GM12865 (cell line): ENCODE measurements at regions not wholly inside any gene's neighbourhood (a gene's known extent, or its start where the extent isn't known, plus 50 kb on each side); places are given as distances from the start of the nearest gene placed in this dataset.
"Not testable (repeated sequence)": the region's sequence is repeated elsewhere in the genome, so short reads cannot be mapped to it uniquely, and the experiment has no call there.

Experiments
- DNase-seq: peaks from one replicate; pipeline ENCODE4 v3.0.0; 2010; ENCODE audit warnings: low read depth
- H3K4me3 ChIP-seq: 2 replicates; pipeline ENCODE4 v1.5.1; 2011; ENCODE audit warnings: mild to moderate bottlenecking, low read depth, low read length, control low read depth
- CTCF ChIP-seq: IDR thresholded peaks from 2 replicates; pipeline ENCODE4 v1.5.1; 2011; ENCODE audit warnings: low read length, control low read depth, low read depth, inconsistent platforms; ENCODE audit not compliant: insufficient read depth; ENCODE audit errors: missing control alignments

DNA sequence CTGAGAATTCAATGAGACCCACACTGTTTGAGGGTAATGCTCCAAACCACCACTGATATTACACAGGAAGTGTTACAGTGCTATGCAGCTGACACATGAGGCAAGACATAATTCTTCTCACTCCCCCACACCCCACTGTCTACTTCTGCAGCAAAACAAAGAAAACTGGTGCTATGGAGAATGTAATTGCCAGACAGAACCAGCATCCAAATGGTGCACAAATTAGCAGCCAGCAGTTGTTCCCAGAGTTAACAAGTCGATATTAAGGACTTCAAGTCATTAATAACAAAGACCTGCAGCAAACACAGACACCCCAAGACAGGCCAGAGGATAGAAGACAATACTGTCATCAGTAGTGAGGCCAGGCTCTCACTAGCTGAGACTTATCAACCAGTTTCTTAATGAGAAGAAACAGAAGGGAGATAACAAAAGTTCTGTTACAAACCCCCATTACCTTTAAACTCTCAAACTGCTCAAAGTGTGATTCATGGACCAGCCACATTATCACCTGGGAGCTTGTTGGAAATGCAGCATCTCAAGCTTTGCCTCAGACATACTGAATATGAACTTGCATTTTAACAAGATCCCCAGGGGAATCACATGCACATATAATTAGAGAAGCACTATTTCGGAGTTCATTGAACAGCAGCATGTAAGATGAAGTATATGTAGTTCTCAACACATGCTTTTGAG, 58.7 kb upstream of the FNDC3B start:
- no peak for TF ChIP-seq CTCF
- H3K4me3 ChIP-seq = no peak overlapping the region
- no peak for DNase-seq

DNA sequence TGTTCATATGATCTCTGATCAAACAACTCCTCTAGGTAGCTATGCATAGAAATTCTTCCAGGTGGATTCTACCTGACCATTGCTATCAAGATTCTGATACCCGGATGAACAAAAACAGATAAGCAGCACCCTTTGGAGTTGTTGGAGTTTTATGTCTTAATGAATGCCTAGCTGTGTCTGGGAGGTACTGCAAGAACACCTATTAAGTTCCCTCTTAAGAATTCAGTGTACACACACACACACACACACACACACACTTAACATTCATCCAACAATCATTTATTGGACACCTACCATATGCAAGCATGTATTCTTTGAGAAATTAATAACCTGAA, 58.1 kb upstream of the FNDC3B start:
- no peak for DNase-seq
- no peak overlapping the region for H3K4me3 ChIP-seq
- no peak for TF ChIP-seq CTCF

DNA sequence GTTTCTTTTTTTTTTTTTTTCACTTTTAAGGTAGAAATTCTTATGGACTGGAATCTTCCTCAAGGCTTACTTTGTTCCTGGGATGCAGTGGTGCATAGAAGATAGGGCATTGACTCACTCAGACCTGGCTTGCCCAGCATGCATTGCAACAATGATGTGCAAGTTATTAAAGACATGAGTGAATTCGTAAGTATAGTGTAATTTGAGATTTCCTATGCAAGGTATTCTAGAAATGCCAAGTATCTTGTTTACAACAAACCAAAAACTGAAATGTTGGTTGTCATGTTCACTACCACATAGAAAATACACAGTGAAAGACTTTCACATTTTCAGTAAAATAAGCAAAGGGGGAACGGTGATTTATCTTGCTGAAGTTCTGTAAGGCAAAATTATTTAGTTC, 56.5 kb upstream of the FNDC3B start:
- no peak overlapping the region for H3K4me3 ChIP-seq
- TF ChIP-seq CTCF = no peak

GRCh38 chr3:171983685-171984084, 55.7 kb upstream of the FNDC3B start:
- DNase-seq, H3K4me3 ChIP-seq: not testable (repeated sequence)

More for the DNA sequence above, 56.5 kb upstream of the FNDC3B start:
- DNase-seq = no peak

- no peak for DNase-seq
- no peak for TF ChIP-seq CTCF
- no peak overlapping the region for H3K4me3 ChIP-seq
These were observed 54.5 kb upstream of the FNDC3B start for GRCh38 chr3:171984883-171985282.

- no peak for DNase-seq
- no peak overlapping the region for H3K4me3 ChIP-seq
These were observed 53.2 kb upstream of the FNDC3B start for GRCh38 chr3:171986176-171986575.

More at GRCh38 chr3:171986176-171986575, 53.2 kb upstream of the FNDC3B start:
- TF ChIP-seq CTCF = no peak
